ENCODE measurements at regions not wholly inside any gene's neighbourhood (a gene's known extent, or its start where the extent isn't known, plus 50 kb on each side); places are given as distances from the start of the nearest gene placed in this dataset.

GRCh38 chr13:73941752-73942151, 192.5 kb downstream of the KLF12 start:
- H3K9me3 Mint-ChIP-seq (ENCODE audit: unreplicated experiment): no peaks in the 10 kb centered on the region
- Histone ChIP-seq H2AFZ (ENCODE audit: low read depth, low read length) (no peak overlapping the region), H4K20me1 (ENCODE audit: insufficient read depth, low read length) (peaks cover 21% of the 10 kb centered on the region), H3K79me2 (ENCODE audit: insufficient read depth, low read length) (peaks cover 25% of the 10 kb centered on the region), H3K36me3 (ENCODE audit: insufficient read depth, low read length) (peaks cover 3% of the 10 kb centered on the region), H3K4me3 (ENCODE audit: insufficient read depth, low read depth, low read length) (no peak overlapping the region), H3K4me2 (ENCODE audit: low read length) (no peak overlapping the region), H3K27ac (ENCODE audit: low read depth, low read length) (no peak overlapping the region), H3K27me3 (ENCODE audit: insufficient read depth, low read length) (no peaks in the 10 kb centered on the region), H3K9me3 (ENCODE audit: insufficient read depth, low read depth, low read length) (no peaks in the 10 kb centered on the region), H3K4me1 (ENCODE audit: insufficient read depth, low read length) (peaks cover 20% of the 10 kb centered on the region), H3K9ac (ENCODE audit: low read length) (no peak overlapping the region)
- H3K4me3 Mint-ChIP-seq (ENCODE audit: unreplicated experiment): no peak overlapping the region
- DNase-seq (ENCODE audit: low read depth) (no peak), FAIRE-seq (no peak)
- TF ChIP-seq CTCF (IDR thresholded peaks at IDR 0.05; ENCODE audit: insufficient read depth, low read depth, low read length) (no peak), EZH2 (IDR thresholded peaks at IDR 0.05; ENCODE audit: insufficient read depth, low read length) (no peak)
- peaks cover 36% of the 10 kb centered on the region for H3K4me1 Mint-ChIP-seq (ENCODE audit: low read depth, unreplicated experiment)
- no peak overlapping the region for H3K27ac Mint-ChIP-seq (ENCODE audit: unreplicated experiment)
- H3K27me3 Mint-ChIP-seq (ENCODE audit: low read depth, unreplicated experiment): no peaks in the 10 kb centered on the region
- H3K36me3 Mint-ChIP-seq (ENCODE audit: low read depth, unreplicated experiment): peaks cover 3% of the 10 kb centered on the region

GRCh38 chr13:73940098-73940497, 194.1 kb downstream of the KLF12 start:
- H3K4me1 Mint-ChIP-seq (ENCODE audit: low read depth, unreplicated experiment): peaks cover 45% of the 10 kb centered on the region
- Histone ChIP-seq H3K79me2 (ENCODE audit: insufficient read depth, low read length) (peaks cover 27% of the 10 kb centered on the region), H3K9me3 (ENCODE audit: insufficient read depth, low read depth, low read length) (no peaks in the 10 kb centered on the region), H2AFZ (ENCODE audit: low read depth, low read length) (no peak overlapping the region), H3K36me3 (ENCODE audit: insufficient read depth, low read length) (peaks cover 3% of the 10 kb centered on the region), H4K20me1 (ENCODE audit: insufficient read depth, low read length) (peaks cover 15% of the 10 kb centered on the region), H3K27ac (ENCODE audit: low read depth, low read length) (no peak overlapping the region), H3K27me3 (ENCODE audit: insufficient read depth, low read length) (no peaks in the 10 kb centered on the region), H3K4me2 (ENCODE audit: low read length) (no peak overlapping the region), H3K4me3 (ENCODE audit: insufficient read depth, low read depth, low read length) (no peak overlapping the region), H3K9ac (ENCODE audit: low read length) (no peak overlapping the region), H3K4me1 (ENCODE audit: insufficient read depth, low read length) (peaks cover 15% of the 10 kb centered on the region)
- no peak overlapping the region for H3K4me3 Mint-ChIP-seq (ENCODE audit: unreplicated experiment)
- DNase-seq (ENCODE audit: low read depth): no peak
- no peaks in the 10 kb centered on the region for H3K9me3 Mint-ChIP-seq (ENCODE audit: unreplicated experiment)
- no peaks in the 10 kb centered on the region for H3K27me3 Mint-ChIP-seq (ENCODE audit: low read depth, unreplicated experiment)
- peaks cover 8% of the 10 kb centered on the region for H3K36me3 Mint-ChIP-seq (ENCODE audit: low read depth, unreplicated experiment)
- no peak overlapping the region for H3K27ac Mint-ChIP-seq (ENCODE audit: unreplicated experiment)
- TF ChIP-seq CTCF (IDR thresholded peaks at IDR 0.05; ENCODE audit: insufficient read depth, low read depth, low read length) (no peak), EZH2 (IDR thresholded peaks at IDR 0.05; ENCODE audit: insufficient read depth, low read length) (no peak)
- FAIRE-seq: no peak

- Mint-ChIP-seq H3K36me3 (ENCODE audit: low read depth, unreplicated experiment) (peaks cover 8% of the 10 kb centered on the region), H3K27me3 (ENCODE audit: low read depth, unreplicated experiment) (no peaks in the 10 kb centered on the region), H3K9me3 (ENCODE audit: unreplicated experiment) (no peaks in the 10 kb centered on the region), H3K27ac (ENCODE audit: unreplicated experiment) (no peak overlapping the region), H3K4me3 (ENCODE audit: unreplicated experiment) (no peak overlapping the region), H3K4me1 (ENCODE audit: low read depth, unreplicated experiment) (peaks cover 45% of the 10 kb centered on the region)
- H3K79me2 ChIP-seq (ENCODE audit: insufficient read depth, low read length): peaks cover 25% of the 10 kb centered on the region
- no peak overlapping the region for H3K9ac ChIP-seq (ENCODE audit: low read length)
- no peak overlapping the region for H3K4me2 ChIP-seq (ENCODE audit: low read length)
- H3K27me3 ChIP-seq (ENCODE audit: insufficient read depth, low read length): no peaks in the 10 kb centered on the region
- TF ChIP-seq CTCF (IDR thresholded peaks at IDR 0.05; ENCODE audit: insufficient read depth, low read depth, low read length) (no peak), EZH2 (IDR thresholded peaks at IDR 0.05; ENCODE audit: insufficient read depth, low read length) (no peak)
- no peak for FAIRE-seq
- peaks cover 15% of the 10 kb centered on the region for H4K20me1 ChIP-seq (ENCODE audit: insufficient read depth, low read length)
- peaks cover 3% of the 10 kb centered on the region for H3K36me3 ChIP-seq (ENCODE audit: insufficient read depth, low read length)
- no peaks in the 10 kb centered on the region for H3K9me3 ChIP-seq (ENCODE audit: insufficient read depth, low read depth, low read length)
- no peak for DNase-seq (ENCODE audit: low read depth)
- no peak overlapping the region for H3K27ac ChIP-seq (ENCODE audit: low read depth, low read length)
- no peak overlapping the region for H2AFZ ChIP-seq (ENCODE audit: low read depth, low read length)
- peaks cover 15% of the 10 kb centered on the region for H3K4me1 ChIP-seq (ENCODE audit: insufficient read depth, low read length)
- H3K4me3 ChIP-seq (ENCODE audit: insufficient read depth, low read depth, low read length): no peak overlapping the region
Observed at GRCh38 chr13:73939603-73940002, 194.6 kb downstream of the KLF12 start.
